HG03354 (cell line): ENCODE measurements at regions not wholly inside any gene's neighbourhood (a gene's known extent, or its start where the extent isn't known, plus 50 kb on each side); places are given as distances from the start of the nearest gene placed in this dataset.

Source experiments
- ATAC-seq: cut with Tn5 transposase; IDR thresholded peaks from one replicate; pipeline ENCODE4 v1.9.1; 2021; ENCODE audit warnings: mild to moderate bottlenecking; ENCODE audit not compliant: unreplicated experiment, poor library complexity, severe bottlenecking

DNA sequence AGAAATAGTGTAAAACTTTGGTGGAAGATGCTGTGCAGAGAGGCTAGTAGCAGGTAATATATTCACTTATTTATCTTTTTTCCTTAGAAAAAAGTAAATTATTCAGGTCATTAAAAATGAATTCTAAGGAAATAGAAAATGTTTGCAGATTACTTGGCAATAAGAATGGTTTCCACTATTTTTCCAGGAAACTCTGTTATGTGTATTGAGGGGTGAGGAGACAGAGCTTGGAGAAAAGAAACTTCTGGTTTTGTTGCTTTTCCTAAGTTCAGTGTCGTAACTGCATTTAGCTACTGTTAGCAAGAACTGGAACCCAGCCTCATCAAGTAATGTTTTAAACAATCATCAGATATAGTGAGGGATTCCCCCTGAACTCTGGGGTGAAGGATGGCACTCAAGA lies 79.2 kb upstream of the SMLR1 start:
- no peak for ATAC-seq

GRCh38 chr6:130749402-130749801 lies 77.8 kb upstream of the SMLR1 start:
- no peak for ATAC-seq

GRCh38 chr6:130752267-130752666 lies 74.9 kb upstream of the SMLR1 start:
- no peak for ATAC-seq

- no peak for ATAC-seq
Observed at GRCh38 chr6:130754786-130755367, 72.3 kb upstream of the SMLR1 start.

DNA sequence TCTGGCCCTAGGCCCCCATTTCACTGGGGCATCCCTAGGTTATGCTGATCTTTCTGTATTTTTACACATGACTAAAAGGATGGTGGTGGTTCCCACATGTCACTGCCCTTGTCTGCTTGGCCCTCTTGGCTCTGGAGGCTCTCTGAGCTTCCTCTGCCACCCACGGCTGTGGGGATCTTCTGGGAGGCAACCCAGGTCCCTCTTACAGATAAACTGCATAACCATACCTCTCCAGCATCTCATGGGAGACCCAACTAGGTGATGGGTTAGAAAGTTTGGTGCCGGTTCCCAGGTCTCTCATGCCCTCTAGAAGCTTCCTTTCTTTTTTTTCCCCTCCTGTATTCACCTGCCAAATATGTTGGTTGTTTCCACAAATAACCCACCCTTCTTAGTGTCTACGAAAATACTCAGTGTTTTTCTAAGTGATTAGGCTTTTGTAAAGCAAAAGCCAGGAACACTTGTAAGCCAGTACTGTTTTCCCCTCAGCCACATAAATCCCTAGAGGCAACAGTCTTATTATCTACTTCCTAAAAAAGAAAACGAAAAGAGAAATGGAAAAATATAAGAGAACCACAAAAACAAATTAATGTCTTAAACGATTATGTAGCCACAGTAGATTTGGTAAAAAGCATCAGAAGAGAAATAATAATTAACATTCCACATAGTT lies 71.7 kb upstream of the SMLR1 start:
- no peak for ATAC-seq

GRCh38 chr6:130756824-130757223 lies 70.4 kb upstream of the SMLR1 start:
- ATAC-seq = no peak

DNA sequence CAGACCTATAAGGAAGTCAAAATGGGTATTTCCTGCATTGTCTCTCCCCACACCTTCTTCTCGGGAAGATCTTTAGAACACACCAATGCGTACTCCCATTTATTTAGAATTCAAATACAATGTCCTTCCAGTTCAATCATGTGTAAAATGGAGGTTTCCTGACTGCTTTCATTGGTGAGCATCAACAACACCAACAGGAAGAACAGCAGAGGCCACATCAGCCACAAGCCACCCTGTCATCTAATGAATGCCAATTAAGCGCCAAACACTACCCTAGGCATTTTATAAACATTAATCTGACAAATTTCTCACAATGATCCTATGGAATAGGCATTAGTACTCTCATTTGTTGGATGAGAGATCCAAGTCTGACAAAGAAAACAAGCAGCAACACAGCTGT lies 68.4 kb upstream of the SMLR1 start:
- no peak for ATAC-seq

DNA sequence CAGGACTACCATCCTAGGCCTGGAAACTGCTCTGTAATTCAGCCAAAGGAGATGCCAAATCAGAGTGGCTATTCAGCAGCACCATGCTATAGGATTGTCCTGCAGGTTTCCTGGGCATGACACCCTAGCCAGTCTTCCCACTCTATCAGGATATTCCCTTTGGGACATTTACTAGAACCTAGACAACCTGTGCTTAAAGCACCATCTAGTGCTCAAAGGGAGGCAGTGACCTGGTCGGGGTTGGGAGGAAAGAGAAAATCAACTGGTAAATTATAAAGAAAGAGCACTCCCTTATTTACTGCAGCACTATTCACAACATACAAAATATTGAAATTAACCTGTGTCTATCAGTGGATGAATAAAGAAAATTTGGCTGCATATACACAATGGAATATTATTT lies 67.2 kb upstream of the SMLR1 start:
- no peak for ATAC-seq

- no peak for ATAC-seq
Observed at GRCh38 chr6:130761286-130761685, 65.9 kb upstream of the SMLR1 start.

DNA sequence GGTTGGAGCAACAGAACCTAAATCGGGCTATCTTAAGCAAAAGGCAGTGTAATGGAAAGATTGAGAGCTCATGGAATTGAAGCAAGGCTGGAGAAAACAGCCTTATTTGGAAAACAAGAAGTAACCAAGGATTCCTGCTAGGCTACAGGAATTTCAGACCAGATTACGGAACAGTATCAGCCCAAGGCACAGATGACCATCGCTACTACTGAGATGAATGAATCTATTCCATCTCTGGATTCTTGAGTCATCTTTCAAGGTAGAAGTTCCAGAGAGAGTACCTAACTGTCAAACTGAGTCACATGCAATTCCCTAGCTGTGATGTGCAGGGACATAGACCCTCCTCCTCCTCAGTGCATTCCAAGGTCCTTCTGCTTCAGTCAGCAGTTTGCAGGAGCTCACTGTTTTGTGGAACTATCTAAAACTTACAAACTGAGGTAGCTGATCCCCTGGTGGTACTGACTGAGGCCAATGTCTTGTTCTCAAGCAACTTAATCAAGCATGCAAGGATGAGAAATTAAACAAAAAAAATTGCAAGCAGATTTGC lies 62.0 kb upstream of the SMLR1 start:
- no peak for ATAC-seq

DNA sequence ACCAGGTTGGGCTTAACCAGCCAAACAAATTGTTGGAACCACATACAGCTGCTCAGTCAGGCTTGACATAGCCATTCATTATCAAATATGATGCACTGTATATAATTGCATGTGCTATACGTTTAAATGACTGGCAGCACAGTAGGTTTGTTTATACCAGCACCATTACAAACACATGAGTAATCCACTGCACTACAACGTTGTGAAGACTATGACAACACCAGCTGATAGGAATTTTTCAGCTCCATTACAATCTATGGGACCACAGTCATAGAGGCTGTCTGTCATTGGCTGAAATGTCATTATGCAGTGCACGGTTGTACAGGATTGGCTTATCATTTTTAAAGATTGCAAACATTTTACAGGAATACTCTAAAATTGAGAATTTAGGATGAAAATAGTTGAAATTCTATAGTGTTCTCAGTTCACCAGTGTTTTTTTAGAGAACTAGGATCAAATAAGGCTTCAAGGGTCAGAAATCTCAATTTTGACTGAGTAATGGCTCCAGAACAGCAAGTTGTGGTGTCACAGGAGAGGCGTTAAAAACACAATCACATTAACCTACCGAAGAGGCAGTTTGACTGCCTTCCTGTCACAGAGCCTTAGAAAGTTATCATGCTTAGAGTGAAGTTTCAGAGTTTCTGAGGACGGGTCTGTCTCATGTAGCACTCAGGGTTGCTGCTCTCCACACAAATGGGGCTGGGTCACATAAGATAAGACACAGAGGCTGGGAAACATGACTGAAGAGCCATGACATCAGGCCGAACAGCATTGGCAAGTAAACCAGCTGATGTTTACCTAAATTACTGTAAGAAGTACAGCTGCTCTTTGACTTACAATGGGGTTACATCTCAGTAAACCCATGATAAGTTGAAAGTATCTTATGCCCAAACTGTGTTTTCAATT lies 60.7 kb upstream of the SMLR1 start:
- no peak for ATAC-seq

GRCh38 chr6:130769861-130770260 lies 57.3 kb upstream of the SMLR1 start:
- ATAC-seq = no peak

- ATAC-seq = no peak
Observed at GRCh38 chr6:130771741-130772140, 55.5 kb upstream of the SMLR1 start.

DNA sequence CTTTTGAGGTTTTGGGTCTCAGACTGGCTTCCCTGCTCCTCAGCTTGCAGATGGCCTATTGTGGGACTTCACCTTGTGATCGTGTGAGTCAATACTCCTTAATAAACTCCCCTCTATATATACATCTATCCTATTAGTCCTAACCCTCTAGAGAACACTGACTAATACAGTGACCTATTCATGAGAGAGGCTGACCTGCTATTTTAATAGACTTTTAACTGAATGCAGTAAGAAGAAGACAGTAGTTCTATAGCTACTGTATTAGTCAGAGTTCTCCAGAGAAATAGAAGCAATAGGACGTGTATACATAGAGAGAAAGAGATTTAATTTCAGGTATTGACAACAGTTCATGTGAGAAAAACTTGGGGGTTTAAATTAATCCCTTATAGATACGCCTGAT lies 53.3 kb upstream of the SMLR1 start:
- ATAC-seq = no peak

DNA sequence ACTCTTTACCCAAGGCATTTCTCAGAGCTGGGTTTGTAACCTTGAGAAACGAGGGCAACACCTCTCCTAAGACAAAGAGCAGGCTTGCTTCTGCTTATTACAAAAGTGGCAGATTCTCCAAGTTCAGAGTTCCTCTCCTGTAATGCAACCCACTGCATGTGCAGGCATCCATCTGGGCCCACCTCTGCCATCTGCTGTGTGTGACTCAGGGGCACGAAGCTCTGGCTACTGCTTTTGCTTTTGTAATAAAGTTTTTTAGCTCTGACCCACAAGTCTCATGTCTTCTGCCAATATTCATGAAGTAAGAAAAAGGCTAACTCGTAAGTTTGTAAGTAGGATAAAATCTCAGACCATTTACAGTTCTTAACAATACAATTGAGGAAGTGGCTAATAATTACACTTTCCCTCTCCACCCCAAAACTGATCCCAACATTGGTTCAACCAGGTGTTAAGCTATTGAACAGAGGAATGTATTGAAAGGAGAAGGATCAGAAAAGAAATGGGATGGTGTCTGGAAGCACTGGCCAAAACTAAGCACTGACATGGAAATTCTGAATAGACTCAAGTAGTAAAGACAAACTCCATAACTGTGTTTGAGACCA lies 51.7 kb upstream of the SMLR1 start:
- no peak for ATAC-seq

DNA sequence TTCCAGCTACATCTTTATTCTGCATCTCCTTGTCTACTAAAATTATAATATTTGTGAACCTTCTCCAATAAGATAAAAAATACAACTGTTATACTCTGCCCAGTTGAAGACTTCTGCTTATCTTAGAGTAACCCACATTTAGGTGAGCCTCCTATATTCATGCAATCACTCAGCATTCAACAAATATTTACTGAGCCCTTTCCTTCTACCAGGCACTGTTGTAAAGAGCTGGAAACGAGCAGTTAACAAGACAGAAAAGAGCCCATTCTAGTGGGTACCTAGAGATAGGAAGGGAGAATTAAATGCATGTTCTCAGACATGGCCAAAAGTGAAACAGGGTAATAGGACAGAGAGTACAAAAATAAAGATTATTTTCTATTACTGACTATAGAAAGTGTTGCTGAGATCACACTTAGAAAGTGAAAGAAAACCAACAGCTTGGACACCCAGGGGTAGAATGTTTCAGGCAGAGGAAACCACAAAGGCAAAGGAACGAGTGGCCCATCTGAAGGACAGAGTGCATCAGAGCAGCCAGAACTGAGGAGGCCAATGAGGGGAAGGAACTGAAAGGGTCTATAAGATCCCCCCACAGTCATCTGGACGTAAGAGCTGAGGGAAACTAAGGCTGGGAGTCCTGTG lies 50.8 kb upstream of the SMLR1 start:
- peak; percentile 98 for ATAC-seq
